Peyer's patch (tissue), 4 donors: ENCODE measurements at regions not wholly inside any gene's neighbourhood (a gene's known extent, or its start where the extent isn't known, plus 50 kb on each side); places are given as distances from the start of the nearest gene placed in this dataset.

ENCODE experiments used
- CTCF ChIP-seq, 6 experiments: fragments of 450-650 bp in 4 of 6; fragments of 200-600 bp in 2 of 6; sonication (generic) in 1 of 6; IDR thresholded peaks; one replicate each; pipeline ENCODE4 v1.5.1; 2017 to 2019; ENCODE audit warnings: antibody characterized with exemption in 6 of 6, mild to moderate bottlenecking in 3 of 6, moderate library complexity in 1 of 6
- POLR2A ChIP-seq, 2 donors: fragments of 450-650 bp; IDR thresholded peaks; one replicate each; pipeline ENCODE4 v1.5.1; 2017; ENCODE audit warnings: antibody characterized with exemption in 2 of 2, mild to moderate bottlenecking in 2 of 2, moderate library complexity in 2 of 2

DNA sequence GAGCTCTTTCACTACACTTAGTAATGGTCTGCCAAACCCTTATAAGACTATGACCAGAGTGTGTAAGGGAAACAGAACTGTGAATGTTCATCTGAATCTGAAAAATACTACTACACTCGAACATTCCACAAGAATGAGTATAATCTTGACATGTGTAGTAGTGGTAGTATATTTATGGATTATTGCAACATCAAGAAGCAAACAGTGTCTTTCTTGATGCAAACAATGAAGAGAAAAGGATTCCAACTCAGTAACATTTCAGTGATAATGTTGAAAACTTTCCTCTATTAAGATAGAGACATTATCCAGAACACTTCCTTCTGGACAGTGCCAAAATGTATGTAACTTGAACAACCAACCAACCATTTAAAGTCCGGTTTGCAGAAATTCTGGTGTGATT is 394.7 kb upstream of the CPEB2 start:
- TF ChIP-seq CTCF (IDR thresholded peaks at IDR 0.05) (no peak), POLR2A (IDR thresholded peaks at IDR 0.05) (no peak)
